Renal cortex interstitium (tissue), 11 donors: ENCODE measurements at regions not wholly inside any gene's neighbourhood (a gene's known extent, or its start where the extent isn't known, plus 50 kb on each side); places are given as distances from the start of the nearest gene placed in this dataset.
"Not testable (repeated sequence)": the region's sequence is repeated elsewhere in the genome, so short reads cannot be mapped to it uniquely, and the experiment has no call there.

ENCODE experiments used
- DNase-seq, 11 donors: peaks; one replicate each; pipeline ENCODE4 v3.0.0-alpha.2; 2013; ENCODE audit warnings: low read depth in 9 of 11, low spot score in 4 of 11; ENCODE audit errors: extremely low read depth in 1 of 11

GRCh38 chr2:111411867-111412681 lies 291.4 kb downstream of the BCL2L11 start:
- DNase-seq: not testable (repeated sequence)

GRCh38 chr2:111412841-111413650 lies 292.3 kb downstream of the BCL2L11 start:
- not testable (repeated sequence) for DNase-seq

GRCh38 chr2:111413950-111414349 lies 293.2 kb downstream of the BCL2L11 start:
- peak in 1 of 11 donors; percentile 7 for DNase-seq

GRCh38 chr2:111415765-111416743 lies 295.3 kb downstream of the BCL2L11 start:
- peak in 3 of 11 donors; percentile 8 to 20 (median 12) for DNase-seq

GRCh38 chr2:111417026-111417425 lies 296.3 kb downstream of the BCL2L11 start:
- not testable (repeated sequence) for DNase-seq

GRCh38 chr2:111418091-111418875 lies 297.6 kb downstream of the BCL2L11 start:
- not testable (repeated sequence) for DNase-seq

- DNase-seq: not testable (repeated sequence)
Measured at GRCh38 chr2:111420074-111420473, 299.4 kb downstream of the BCL2L11 start.

GRCh38 chr2:111420835-111421234 lies 300.1 kb downstream of the BCL2L11 start:
- DNase-seq: not testable (repeated sequence)

GRCh38 chr2:111421949-111422348 lies 301.2 kb downstream of the BCL2L11 start:
- not testable (repeated sequence) for DNase-seq

- DNase-seq: not testable (repeated sequence)
Measured at GRCh38 chr2:111422562-111422961, 301.8 kb downstream of the BCL2L11 start.

- not testable (repeated sequence) for DNase-seq
Measured at GRCh38 chr2:111423184-111423583, 302.5 kb downstream of the BCL2L11 start.

- not testable (repeated sequence) for DNase-seq
Measured at GRCh38 chr2:111424176-111424575, 303.5 kb downstream of the BCL2L11 start.

- not testable (repeated sequence) for DNase-seq
Measured at GRCh38 chr2:111424851-111425309, 304.2 kb downstream of the BCL2L11 start.

GRCh38 chr2:111425789-111426201 lies 305.1 kb downstream of the BCL2L11 start:
- not testable (repeated sequence) for DNase-seq

- DNase-seq: not testable (repeated sequence)
Measured at GRCh38 chr2:111427346-111427745, 306.6 kb downstream of the BCL2L11 start.

GRCh38 chr2:111428915-111429314 lies 308.2 kb downstream of the BCL2L11 start:
- not testable (repeated sequence) for DNase-seq

- DNase-seq: not testable (repeated sequence)
Measured at GRCh38 chr2:111429353-111429752, 308.6 kb downstream of the BCL2L11 start.
